HEK293T (cell line): ENCODE measurements at regions not wholly inside any gene's neighbourhood (a gene's known extent, or its start where the extent isn't known, plus 50 kb on each side); places are given as distances from the start of the nearest gene placed in this dataset.

ENCODE experiments used
- CTCF ChIA-PET: fragments of 350-600 bp; formaldehyde crosslinking; extraction: SDS; loops from one replicate; lab custom pipeline; 2021; ENCODE audit warnings: antibody characterized with exemption, inconsistent platforms; lab: Yijun Ruan, JAX
- POLR2A ChIA-PET: fragments of 350-600 bp; formaldehyde crosslinking; extraction: SDS; loops from one replicate; lab custom pipeline; 2020; ENCODE audit warnings: antibody characterized with exemption, inconsistent platforms; lab: Yijun Ruan, JAX
- DNase-seq: peaks from one replicate; pipeline ENCODE4 v3.0.0; 2012; ENCODE audit warnings: mixed read lengths; ENCODE audit errors: extremely low spot score
- ARNT ChIP-seq: fragments of 450-650 bp; IDR thresholded peaks from 2 replicates; pipeline ENCODE4 v1.6.1; 2017; ENCODE audit warnings: mild to moderate bottlenecking
- BHLHE40 ChIP-seq: fragments of 450-650 bp; IDR thresholded peaks from 2 replicates; pipeline ENCODE4 v1.6.1; 2016; ENCODE audit warnings: mild to moderate bottlenecking, moderate library complexity, borderline replicate concordance
- CTBP1 ChIP-seq: fragments of 450-650 bp; IDR thresholded peaks from 2 replicates; pipeline ENCODE4 v1.6.1; 2016; ENCODE audit warnings: borderline replicate concordance
- ELF4 ChIP-seq: fragments of 450-650 bp; IDR thresholded peaks from 2 replicates; pipeline ENCODE4 v1.6.1; 2017; ENCODE audit warnings: antibody characterized with exemption
- FOXA1 ChIP-seq: fragments of 450-650 bp; IDR thresholded peaks from 2 replicates; pipeline ENCODE4 v1.6.1; 2016; ENCODE audit warnings: mild to moderate bottlenecking
- FOXK2 ChIP-seq: fragments of 450-650 bp; IDR thresholded peaks from 2 replicates; pipeline ENCODE4 v1.6.1; 2016; ENCODE audit warnings: mild to moderate bottlenecking
- FOXM1 ChIP-seq: fragments of 450-650 bp; IDR thresholded peaks from 2 replicates; pipeline ENCODE4 v1.6.1; 2017; ENCODE audit warnings: mild to moderate bottlenecking, borderline replicate concordance
- HDGF ChIP-seq: fragments of 450-650 bp; IDR thresholded peaks from 2 replicates; pipeline ENCODE4 v1.6.1; 2017; ENCODE audit warnings: antibody characterized with exemption, borderline replicate concordance
- L3MBTL2 ChIP-seq: fragments of 450-650 bp; conservative IDR thresholded peaks from 2 replicates; pipeline ENCODE4 v1.6.1; 2016; ENCODE audit warnings: mild to moderate bottlenecking
- LEF1 ChIP-seq: fragments of 450-650 bp; IDR thresholded peaks from 2 replicates; pipeline ENCODE4 v1.6.1; 2017; ENCODE audit warnings: mild to moderate bottlenecking, borderline replicate concordance
- NFRKB ChIP-seq: fragments of 450-650 bp; IDR thresholded peaks from 2 replicates; pipeline ENCODE4 v1.6.1; 2016; ENCODE audit warnings: mild to moderate bottlenecking, moderate library complexity
- PKNOX1 ChIP-seq: fragments of 450-650 bp; IDR thresholded peaks from 2 replicates; pipeline ENCODE4 v1.6.1; 2016
- SP1 ChIP-seq: fragments of 450-650 bp; IDR thresholded peaks from 2 replicates; pipeline ENCODE4 v1.6.1; 2017
- SUZ12 ChIP-seq: fragments of 450-650 bp; IDR thresholded peaks from 2 replicates; pipeline ENCODE4 v1.6.1; 2016; ENCODE audit warnings: mild to moderate bottlenecking
- TARDBP ChIP-seq: fragments of 450-650 bp; IDR thresholded peaks from 2 replicates; pipeline ENCODE4 v1.6.1; 2016
- ZNF384 ChIP-seq: fragments of 450-650 bp; IDR thresholded peaks from 2 replicates; pipeline ENCODE4 v1.6.1; 2016

GRCh38 chr10:131575877-131576276 is 264.4 kb upstream of the TCERG1L start:
- no peak for DNase-seq
- ChIA-PET CTCF (no interaction called here), POLR2A (no interaction called here)
- TF ChIP-seq HDGF (no peak), FOXA1 (no peak), FOXK2 (no peak), PKNOX1 (no peak), TARDBP (no peak), FOXM1 (no peak), LEF1 (no peak), L3MBTL2 (no peak), CTBP1 (no peak)

GRCh38 chr10:131576341-131577177 is 265.0 kb upstream of the TCERG1L start:
- POLR2A ChIA-PET = no interaction called here
- CTCF ChIA-PET = no interaction called here
- DNase-seq = no peak
- TF ChIP-seq PKNOX1 (no peak), ZNF384 (no peak), FOXA1 (no peak), ARNT (no peak), TARDBP (no peak), FOXK2 (no peak)

- no peak for DNase-seq
- no peak for TF ChIP-seq TARDBP
- TF ChIP-seq SUZ12 = no peak
- no peak for TF ChIP-seq CTBP1
- TF ChIP-seq SP1 = no peak
- no peak for TF ChIP-seq NFRKB
- no peak for TF ChIP-seq BHLHE40
- TF ChIP-seq FOXK2 = no peak
- TF ChIP-seq ELF4 = no peak
- no peak for TF ChIP-seq PKNOX1
- no peak for TF ChIP-seq ARNT
- no peak for TF ChIP-seq LEF1
- TF ChIP-seq HDGF = no peak
- TF ChIP-seq ZNF384 = no peak
- TF ChIP-seq FOXA1 = no peak
- TF ChIP-seq L3MBTL2 = no peak
- ChIA-PET POLR2A (no interaction called here), CTCF (no interaction called here)
Measured at GRCh38 chr10:131577178-131577555, 265.6 kb upstream of the TCERG1L start.

- no peak for DNase-seq
- CTCF ChIA-PET = no interaction called here
- TF ChIP-seq PKNOX1 (no peak), SUZ12 (no peak), FOXK2 (no peak), ZNF384 (no peak), ARNT (no peak), L3MBTL2 (no peak), NFRKB (no peak), ELF4 (no peak), HDGF (no peak), LEF1 (no peak), FOXM1 (no peak), FOXA1 (no peak), CTBP1 (no peak), TARDBP (no peak), BHLHE40 (no peak), SP1 (no peak)
- POLR2A ChIA-PET = no interaction called here
Measured at GRCh38 chr10:131577786-131578471, 266.4 kb upstream of the TCERG1L start.

- DNase-seq = no peak
- TF ChIP-seq LEF1 (no peak), FOXA1 (no peak), NFRKB (no peak), SP1 (no peak), ELF4 (no peak), FOXK2 (no peak), ZNF384 (no peak), SUZ12 (no peak), L3MBTL2 (no peak)
- ChIA-PET CTCF (no interaction called here), POLR2A (no interaction called here)
Measured at GRCh38 chr10:131578472-131578970, 267.0 kb upstream of the TCERG1L start.
